ENCODE measurements at regions not wholly inside any gene's neighbourhood (a gene's known extent, or its start where the extent isn't known, plus 50 kb on each side); places are given as distances from the start of the nearest gene placed in this dataset.

DNA sequence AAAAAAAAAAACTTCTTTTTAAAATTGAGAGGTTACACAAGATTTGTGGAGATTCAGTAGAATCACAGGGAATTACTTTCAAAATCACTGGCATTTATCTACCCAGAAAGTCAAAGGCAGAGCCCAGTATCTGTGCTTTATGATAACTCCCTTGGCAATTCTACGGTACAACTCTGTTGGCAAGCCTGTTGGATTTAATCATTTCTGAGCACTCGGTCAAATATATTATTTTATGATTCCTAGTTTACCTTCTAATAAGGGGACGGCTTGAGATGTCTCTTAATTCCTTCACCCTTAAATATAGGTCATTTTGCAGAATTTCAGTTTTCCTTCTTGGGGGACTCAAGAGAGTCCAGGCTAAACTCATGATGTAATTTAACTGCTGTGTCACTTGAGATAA, 987.6 kb downstream of the EFNB2 start:
- DNase-seq (ENCODE audit: low read depth), result no peak
- no peak overlapping the region for H3K4me3 ChIP-seq (ENCODE audit: control insufficient read depth, low read depth, low read length)
- TF ChIP-seq, protein P1, sequence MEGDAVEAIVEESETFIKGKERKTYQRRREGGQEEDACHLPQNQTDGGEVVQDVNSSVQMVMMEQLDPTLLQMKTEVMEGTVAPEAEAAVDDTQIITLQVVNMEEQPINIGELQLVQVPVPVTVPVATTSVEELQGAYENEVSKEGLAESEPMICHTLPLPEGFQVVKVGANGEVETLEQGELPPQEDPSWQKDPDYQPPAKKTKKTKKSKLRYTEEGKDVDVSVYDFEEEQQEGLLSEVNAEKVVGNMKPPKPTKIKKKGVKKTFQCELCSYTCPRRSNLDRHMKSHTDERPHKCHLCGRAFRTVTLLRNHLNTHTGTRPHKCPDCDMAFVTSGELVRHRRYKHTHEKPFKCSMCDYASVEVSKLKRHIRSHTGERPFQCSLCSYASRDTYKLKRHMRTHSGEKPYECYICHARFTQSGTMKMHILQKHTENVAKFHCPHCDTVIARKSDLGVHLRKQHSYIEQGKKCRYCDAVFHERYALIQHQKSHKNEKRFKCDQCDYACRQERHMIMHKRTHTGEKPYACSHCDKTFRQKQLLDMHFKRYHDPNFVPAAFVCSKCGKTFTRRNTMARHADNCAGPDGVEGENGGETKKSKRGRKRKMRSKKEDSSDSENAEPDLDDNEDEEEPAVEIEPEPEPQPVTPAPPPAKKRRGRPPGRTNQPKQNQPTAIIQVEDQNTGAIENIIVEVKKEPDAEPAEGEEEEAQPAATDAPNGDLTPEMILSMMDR (IDR thresholded peaks at IDR 0.05; ENCODE audit: control insufficient read depth, insufficient read depth, low read depth, low read length, missing control alignments), result no peak

DNA sequence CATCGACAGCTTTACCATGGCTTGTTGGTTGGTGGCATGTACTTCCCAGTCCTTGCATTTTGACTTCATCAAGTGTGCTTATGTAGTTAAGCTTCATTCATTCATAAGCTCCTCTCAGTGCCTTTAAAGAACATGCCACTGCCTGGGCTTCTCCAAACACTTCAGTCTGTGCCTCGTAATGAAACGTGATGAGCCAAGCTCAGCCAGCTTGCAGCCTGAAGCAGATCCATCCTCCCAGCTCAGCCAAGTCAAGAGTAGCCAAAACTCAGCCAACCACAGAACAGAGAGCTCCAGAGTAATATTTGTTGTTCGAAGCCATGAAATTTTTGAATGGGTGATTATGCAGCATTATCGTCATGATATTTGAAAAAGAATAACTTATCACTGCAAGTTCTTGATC, 989.7 kb downstream of the EFNB2 start:
- DNase-seq (ENCODE audit: low read depth), result no peak
- TF ChIP-seq, protein P1 (IDR thresholded peaks at IDR 0.05; ENCODE audit: control insufficient read depth, insufficient read depth, low read depth, low read length, missing control alignments), result no peak
- no peak overlapping the region for H3K4me3 ChIP-seq (ENCODE audit: control insufficient read depth, low read depth, low read length)

DNA sequence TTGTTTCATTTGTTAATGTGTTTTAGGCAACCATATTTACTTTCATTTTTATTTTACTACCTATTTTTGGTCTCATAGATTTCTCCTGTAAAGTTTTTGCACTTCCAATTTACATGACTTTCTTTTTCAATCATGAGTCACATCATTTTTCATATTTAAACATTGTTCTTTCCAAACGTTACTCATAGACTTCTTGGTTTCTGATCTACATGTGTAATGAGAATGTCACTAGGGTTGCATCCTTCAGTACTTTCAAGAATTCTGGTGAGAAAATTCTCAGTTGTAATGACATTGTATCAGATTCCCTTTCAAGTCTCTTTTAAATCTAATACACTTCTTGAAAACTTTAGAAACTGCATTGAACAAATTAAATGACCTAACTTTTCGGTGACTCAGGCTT, 991.7 kb downstream of the EFNB2 start:
- TF ChIP-seq, protein P1 (IDR thresholded peaks at IDR 0.05; ENCODE audit: control insufficient read depth, insufficient read depth, low read depth, low read length, missing control alignments), result no peak
- H3K4me3 ChIP-seq (ENCODE audit: control insufficient read depth, low read depth, low read length), result no peak overlapping the region
- no peak for DNase-seq (ENCODE audit: low read depth)

DNA sequence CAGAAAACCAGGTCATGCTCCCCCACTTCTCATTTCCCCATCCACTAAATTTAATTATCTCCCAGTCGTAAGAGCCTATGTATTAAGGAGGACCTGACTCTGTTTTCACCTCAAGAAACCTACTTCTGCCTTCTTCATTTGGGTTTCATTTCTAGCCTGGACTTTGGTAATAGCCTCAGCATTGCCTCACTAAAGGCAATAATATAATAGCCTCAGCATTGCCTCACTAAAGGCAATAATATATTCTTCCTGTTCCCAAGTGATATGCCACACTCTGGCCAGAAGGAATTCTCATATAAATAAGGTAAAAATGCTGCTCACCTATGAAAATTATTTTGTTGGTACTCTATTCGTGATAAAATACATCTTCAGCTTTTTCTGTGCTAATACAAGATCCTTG, 993.9 kb downstream of the EFNB2 start:
- TF ChIP-seq, protein P1 (IDR thresholded peaks at IDR 0.05; ENCODE audit: control insufficient read depth, insufficient read depth, low read depth, low read length, missing control alignments), result no peak
- no peak for DNase-seq (ENCODE audit: low read depth)
- no peak overlapping the region for H3K4me3 ChIP-seq (ENCODE audit: control insufficient read depth, low read depth, low read length)

DNA sequence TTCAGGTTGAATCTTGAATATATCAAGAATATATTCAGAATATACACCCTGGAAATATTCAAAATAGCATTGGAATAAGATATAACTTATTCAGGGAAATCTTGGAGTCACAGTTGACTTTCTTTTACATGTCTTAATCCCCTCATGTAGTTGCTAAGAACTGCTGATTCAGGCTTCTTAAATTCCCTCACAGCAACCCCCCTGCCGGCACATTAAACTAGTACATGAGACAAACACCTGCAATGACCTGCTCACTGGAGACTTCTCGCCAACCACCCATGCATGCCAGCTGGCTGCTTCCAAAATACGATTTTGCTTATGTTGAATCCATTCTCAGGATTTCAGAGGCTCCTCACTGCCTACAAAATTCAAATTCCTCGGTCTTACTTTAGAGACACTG, 997.1 kb downstream of the EFNB2 start:
- no peak overlapping the region for H3K4me3 ChIP-seq (ENCODE audit: control insufficient read depth, low read depth, low read length)
- TF ChIP-seq, protein P1 (IDR thresholded peaks at IDR 0.05; ENCODE audit: control insufficient read depth, insufficient read depth, low read depth, low read length, missing control alignments), result no peak
- DNase-seq (ENCODE audit: low read depth), result no peak

DNA sequence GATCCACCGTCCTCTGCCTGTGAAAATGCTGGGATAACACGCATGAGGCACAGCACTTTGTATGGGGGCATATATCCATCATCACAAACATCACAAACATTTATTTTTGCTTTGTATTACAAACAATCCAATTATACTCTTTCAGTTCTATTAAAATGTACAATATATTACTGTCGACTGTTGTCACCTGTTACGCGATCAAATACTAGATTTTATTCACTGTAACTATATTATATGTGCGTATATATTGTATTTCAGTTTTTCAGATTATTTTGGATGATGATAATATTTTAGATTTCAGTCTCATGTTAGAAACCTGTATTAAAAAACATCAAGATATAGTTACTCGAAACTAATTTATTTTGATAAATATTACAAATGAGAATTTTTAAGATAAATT, 998.3 kb downstream of the EFNB2 start:
- TF ChIP-seq, protein P1 (IDR thresholded peaks at IDR 0.05; ENCODE audit: control insufficient read depth, insufficient read depth, low read depth, low read length, missing control alignments), result no peak
- H3K4me3 ChIP-seq (ENCODE audit: control insufficient read depth, low read depth, low read length), result no peak overlapping the region
- DNase-seq (ENCODE audit: low read depth), result no peak

DNA sequence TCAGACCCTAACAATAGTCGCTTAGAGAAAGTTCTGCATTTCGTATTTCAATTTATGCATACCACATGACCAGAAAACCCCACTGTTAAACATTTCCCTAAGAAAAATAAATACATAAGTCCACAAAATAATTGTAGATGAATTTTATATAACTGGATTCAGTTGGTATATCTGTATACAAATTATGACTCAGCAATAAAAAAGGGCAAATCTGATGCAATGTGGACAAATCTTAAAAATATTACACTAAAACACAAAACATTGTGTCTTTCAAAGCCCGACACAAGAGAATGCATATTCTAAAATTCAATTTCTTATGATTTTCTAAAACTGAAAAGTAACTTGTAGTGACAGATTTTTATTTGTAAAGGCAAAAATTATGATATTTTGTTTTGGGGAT, 1005.0 kb downstream of the EFNB2 start:
- no peak overlapping the region for H3K4me3 ChIP-seq (ENCODE audit: control insufficient read depth, low read depth, low read length)
- TF ChIP-seq, protein P1 (IDR thresholded peaks at IDR 0.05; ENCODE audit: control insufficient read depth, insufficient read depth, low read depth, low read length, missing control alignments), result no peak
- no peak for DNase-seq (ENCODE audit: low read depth)

Measured in AG09309 (cell line).